ENCODE measurements at regions not wholly inside any gene's neighbourhood (a gene's known extent, or its start where the extent isn't known, plus 50 kb on each side); places are given as distances from the start of the nearest gene placed in this dataset.

- in situ Hi-C loops (cut with HindIII; ENCODE audit: low sequenced_read_pairs), result no loop called here
Observed at GRCh38 chr20:21902391-21902790, 196.9 kb downstream of the PAX1 start.

GRCh38 chr20:21901470-21902275 is 196.2 kb downstream of the PAX1 start:
- in situ Hi-C loops (cut with HindIII; ENCODE audit: low sequenced_read_pairs), result no loop called here

- in situ Hi-C loops (cut with HindIII; ENCODE audit: low sequenced_read_pairs), result no loop called here
Observed at GRCh38 chr20:21900431-21900830, 195.0 kb downstream of the PAX1 start.

GRCh38 chr20:21874921-21875320 is 169.5 kb downstream of the PAX1 start:
- in situ Hi-C loops (cut with HindIII; ENCODE audit: low sequenced_read_pairs), result no loop called here

DNA sequence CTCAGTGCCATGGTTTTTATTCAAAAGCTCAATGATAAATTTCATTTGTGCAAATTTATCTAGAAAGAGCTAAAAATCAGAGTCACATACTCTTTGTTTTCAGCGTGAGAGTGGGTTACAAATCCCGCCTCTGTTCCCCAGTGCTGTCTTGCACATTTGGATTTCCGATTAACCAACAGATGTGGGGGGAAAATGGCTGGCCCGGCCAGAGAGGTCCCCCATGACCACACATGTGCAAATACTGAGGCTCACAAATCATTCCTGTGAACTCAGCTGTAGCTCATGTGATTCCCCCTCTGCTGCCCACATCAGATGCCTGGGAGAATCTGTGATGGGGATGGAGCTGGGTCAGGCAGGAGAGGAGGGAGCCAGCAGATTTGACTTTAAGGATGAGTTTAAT is 168.7 kb downstream of the PAX1 start:
- in situ Hi-C loops (cut with HindIII; ENCODE audit: low sequenced_read_pairs), result no loop called here

- in situ Hi-C loops (cut with HindIII; ENCODE audit: low sequenced_read_pairs), result no loop called here
Observed at GRCh38 chr20:21873291-21873690, 167.8 kb downstream of the PAX1 start.

- in situ Hi-C loops (cut with HindIII; ENCODE audit: low sequenced_read_pairs), result no loop called here
Observed at GRCh38 chr20:21867811-21868210, 162.3 kb downstream of the PAX1 start.

- in situ Hi-C loops (cut with HindIII; ENCODE audit: low sequenced_read_pairs), result no loop called here
Observed at GRCh38 chr20:21867353-21867752, 161.9 kb downstream of the PAX1 start.

- in situ Hi-C loops (cut with HindIII; ENCODE audit: low sequenced_read_pairs), result no loop called here
Observed at GRCh38 chr20:21862956-21863355, 157.5 kb downstream of the PAX1 start.

- in situ Hi-C loops (cut with HindIII; ENCODE audit: low sequenced_read_pairs), result no loop called here
Observed at GRCh38 chr20:21862259-21862946, 156.9 kb downstream of the PAX1 start.

- in situ Hi-C loops (cut with HindIII; ENCODE audit: low sequenced_read_pairs), result no loop called here
Observed at GRCh38 chr20:21840991-21841390, 135.5 kb downstream of the PAX1 start.

DNA sequence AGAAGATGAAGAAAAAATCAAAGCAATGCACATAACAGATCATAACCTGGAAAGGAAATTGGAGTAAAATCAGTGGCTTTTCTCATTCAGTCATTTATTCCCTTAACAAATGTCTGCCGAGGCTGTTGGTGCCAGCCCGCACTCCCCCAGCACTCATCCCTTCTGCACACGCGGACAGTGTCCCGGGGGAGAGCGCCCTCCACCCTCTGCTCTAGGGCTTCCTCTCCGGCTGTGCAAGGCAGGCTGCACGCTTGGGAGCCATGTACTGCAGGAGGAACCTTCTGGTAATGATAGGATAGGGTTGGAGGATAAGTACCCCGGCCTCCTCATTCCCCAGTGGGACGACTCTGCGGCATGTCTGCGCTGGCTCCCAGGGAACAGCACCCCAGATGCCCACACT is 134.5 kb downstream of the PAX1 start:
- in situ Hi-C loops (cut with HindIII; ENCODE audit: low sequenced_read_pairs), result no loop called here

DNA sequence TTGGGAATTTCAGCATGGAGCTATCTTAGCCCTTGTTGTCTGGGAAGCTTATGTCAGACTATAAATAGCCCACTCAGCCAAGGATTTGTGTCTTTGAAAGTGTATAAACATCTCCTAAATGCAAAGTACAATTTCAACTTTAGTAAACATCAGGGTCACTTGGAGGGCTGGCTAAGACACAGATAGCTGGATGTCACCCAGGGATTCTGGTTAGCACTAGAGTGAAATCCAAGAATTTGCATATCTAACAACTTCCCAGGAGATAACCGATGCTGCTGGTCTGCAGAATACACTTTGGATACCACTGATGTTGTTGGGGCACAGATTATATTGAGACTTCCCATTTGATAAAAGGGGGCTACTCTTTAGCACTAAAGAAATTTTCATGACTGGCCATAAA is 130.9 kb downstream of the PAX1 start:
- in situ Hi-C loops (cut with HindIII; ENCODE audit: low sequenced_read_pairs), result no loop called here

GRCh38 chr20:21835042-21835441 is 129.6 kb downstream of the PAX1 start:
- in situ Hi-C loops (cut with HindIII; ENCODE audit: low sequenced_read_pairs), result no loop called here

DNA sequence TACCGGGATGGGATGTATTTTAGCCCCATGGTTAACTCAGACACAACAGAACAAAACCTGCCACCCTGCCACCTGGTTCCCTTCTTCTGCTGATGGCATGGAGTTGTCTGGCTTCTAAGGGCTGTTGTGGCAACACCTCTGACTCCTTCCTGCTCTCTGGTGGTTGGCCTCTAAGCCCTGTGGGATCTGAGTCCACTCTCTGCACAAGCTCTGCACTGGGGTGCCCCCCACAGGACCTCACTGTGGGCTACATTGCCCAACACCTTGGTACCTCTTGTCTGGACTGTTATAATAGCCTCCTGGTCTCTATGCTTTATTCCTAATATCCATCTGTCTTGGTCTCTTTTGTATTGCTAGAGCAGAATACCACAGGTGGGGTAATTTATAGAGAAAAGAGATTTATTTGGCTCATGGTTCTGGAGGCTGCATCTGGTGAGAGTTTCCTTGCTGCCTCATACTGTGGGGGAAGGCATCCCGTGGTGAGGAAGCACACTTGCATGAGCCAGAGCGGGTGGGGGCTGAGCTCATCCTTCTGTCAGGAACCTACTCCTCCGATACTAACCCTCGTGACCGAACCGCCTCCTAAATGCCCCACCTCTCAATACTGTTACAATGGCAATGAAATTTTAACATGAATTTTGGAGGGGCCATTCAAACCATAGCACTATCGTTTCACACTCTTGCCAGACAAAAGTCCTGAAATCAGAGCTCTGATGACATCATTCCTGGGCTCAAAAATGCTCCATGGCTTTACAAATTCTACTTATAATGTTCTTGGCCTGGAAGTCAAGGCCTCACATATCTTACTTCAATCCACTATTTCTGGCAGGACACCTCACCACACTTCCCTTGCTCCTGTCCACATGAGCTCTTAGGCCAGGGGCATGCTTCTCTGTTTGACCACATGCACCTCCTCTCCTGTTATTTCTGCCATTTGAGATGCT is 127.2 kb downstream of the PAX1 start:
- in situ Hi-C loops (cut with HindIII; ENCODE audit: low sequenced_read_pairs), result no loop called here

- in situ Hi-C loops (cut with HindIII; ENCODE audit: low sequenced_read_pairs), result no loop called here
Observed at GRCh38 chr20:21826976-21827375, 121.5 kb downstream of the PAX1 start.

DNA sequence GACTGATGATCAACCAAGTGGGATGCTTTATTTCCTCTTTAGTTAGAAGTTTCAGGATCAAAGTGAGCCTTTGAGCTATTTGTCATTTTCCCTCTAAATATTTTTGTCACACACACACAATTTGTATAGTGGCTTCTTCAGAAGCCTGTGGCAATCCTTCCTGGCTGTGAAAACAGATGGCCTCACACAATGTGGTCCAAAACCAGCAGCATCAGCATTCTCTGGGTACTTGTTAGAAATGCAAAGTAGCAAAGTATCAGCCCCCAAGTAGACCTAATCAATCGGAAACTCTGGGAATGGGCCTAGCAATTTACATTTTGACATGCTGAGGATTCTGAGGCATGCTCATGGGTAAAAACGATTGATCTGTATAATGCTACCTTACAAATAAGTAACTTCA is 115.9 kb downstream of the PAX1 start:
- in situ Hi-C loops (cut with HindIII; ENCODE audit: low sequenced_read_pairs), result no loop called here

- in situ Hi-C loops (cut with HindIII; ENCODE audit: low sequenced_read_pairs), result no loop called here
Observed at GRCh38 chr20:21820688-21821087, 115.2 kb downstream of the PAX1 start.

DNA sequence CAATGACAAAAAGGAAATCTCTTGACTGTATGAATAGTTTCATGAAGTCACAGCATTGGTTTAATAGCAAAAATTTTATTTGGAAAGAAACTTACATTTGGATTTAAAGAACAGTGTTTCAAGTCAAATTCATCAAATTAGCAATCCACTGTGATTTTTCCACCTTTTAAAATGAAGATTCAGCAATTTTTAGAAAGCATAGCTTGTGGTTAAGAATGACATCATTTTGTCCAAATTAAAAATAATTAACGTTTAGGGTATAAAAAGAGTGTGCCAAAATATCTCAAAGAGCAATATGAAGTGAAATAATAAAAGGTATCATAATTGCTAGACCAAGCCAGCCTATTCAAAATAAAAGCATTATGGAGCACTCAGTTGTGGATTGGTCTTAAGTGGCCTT is 114.6 kb downstream of the PAX1 start:
- in situ Hi-C loops (cut with HindIII; ENCODE audit: low sequenced_read_pairs), result no loop called here

GRCh38 chr20:21812379-21812778 is 106.9 kb downstream of the PAX1 start:
- in situ Hi-C loops (cut with HindIII; ENCODE audit: low sequenced_read_pairs), result no loop called here

DNA sequence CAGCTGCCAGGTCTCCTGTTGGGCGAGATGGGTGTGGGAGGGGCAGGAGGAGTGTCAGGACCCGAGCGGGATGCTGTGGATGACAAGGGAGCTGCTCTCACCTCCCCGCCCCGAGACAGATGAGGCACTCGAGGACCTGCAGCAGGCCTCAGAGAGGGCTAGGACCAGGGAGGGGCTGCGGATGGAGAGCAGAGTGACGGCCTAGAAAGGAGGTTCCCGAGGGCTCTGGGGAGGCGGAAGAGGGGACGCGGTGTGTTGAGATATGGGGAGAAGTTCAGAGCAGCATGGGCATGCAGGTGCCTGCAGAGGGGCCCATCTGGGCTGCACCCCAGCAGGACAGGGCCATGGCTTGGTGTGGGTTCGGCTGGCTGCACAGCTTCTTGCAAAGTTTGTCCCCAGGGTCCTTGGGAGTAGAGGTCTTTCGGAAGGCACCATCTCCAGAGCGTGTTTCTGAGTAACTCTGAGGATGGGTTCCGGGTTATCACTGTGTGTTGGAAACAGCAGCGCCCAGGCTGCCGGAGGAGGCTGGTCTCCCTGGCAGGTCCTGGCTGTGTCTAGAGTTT is 104.6 kb downstream of the PAX1 start:
- in situ Hi-C loops (cut with HindIII; ENCODE audit: low sequenced_read_pairs), result no loop called here

Measured in DLD1 (cell line).